Hematopoietic multipotent progenitor cell treated with erythropoietin and hydrocortisone succinate and interleukin-3 and kit ligand, for 17 days (in vitro differentiated cells): ENCODE measurements at regions not wholly inside any gene's neighbourhood (a gene's known extent, or its start where the extent isn't known, plus 50 kb on each side); places are given as distances from the start of the nearest gene placed in this dataset.
"Not testable (repeated sequence)": the region's sequence is repeated elsewhere in the genome, so short reads cannot be mapped to it uniquely, and the experiment has no call there.

Experiments
- DNase-seq: peaks from one replicate; pipeline ENCODE4 v3.0.0-alpha.2; 2015; ENCODE audit warnings: low spot score

GRCh38 chr4:158122501-158122900, 50.3 kb downstream of the GASK1B start:
- DNase-seq, result no peak

DNA sequence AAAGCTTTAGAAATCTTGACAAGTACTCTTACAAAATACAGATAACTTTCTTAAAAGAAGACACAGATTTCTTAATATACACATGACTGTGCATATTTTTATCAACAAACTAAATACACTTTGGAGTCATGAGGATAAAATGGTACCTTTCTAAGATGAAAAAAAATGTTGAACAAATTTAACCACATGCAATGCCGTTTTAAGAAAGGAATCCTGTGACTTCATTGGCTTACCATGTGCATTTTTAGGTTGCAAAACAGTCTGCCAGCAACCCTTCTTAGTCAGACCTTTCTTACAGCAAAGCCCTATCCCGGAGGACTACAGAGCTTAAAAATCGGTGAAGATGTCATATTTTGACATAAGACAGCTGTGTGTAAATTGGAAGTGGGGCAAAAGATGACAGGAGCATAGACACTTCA, 51.7 kb downstream of the GASK1B start:
- no peak for DNase-seq

DNA sequence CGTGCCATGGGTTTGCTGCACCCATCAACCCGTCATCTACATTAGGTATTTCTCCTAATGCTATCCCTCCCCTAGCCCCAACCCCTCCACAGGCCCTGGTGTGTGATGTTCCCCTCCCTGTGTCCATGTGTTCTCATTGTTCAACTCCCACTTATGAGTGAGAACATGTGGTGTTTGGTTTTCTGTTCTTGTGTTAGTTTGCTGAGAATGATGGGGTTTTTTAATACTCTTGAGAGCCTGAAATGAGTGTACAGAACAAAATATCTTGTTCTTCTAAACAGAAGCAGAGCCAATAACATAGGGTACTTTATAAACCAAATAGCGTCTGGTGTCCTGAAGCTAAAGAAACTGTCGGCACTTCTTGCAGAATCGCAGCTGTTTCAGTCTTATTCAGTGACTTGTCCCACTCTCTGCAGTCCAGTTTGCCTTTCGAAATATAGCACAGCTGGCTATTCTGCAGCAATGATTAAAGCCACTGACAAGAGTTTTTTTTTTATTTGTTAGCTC, 52.1 kb downstream of the GASK1B start:
- not testable (repeated sequence) for DNase-seq

GRCh38 chr4:158112611-158113010, 60.2 kb downstream of the GASK1B start:
- DNase-seq, result no peak

GRCh38 chr4:158111241-158111640, 61.6 kb downstream of the GASK1B start:
- no peak for DNase-seq

- DNase-seq, result no peak
Observed at GRCh38 chr4:158102904-158103303, 69.9 kb downstream of the GASK1B start.

DNA sequence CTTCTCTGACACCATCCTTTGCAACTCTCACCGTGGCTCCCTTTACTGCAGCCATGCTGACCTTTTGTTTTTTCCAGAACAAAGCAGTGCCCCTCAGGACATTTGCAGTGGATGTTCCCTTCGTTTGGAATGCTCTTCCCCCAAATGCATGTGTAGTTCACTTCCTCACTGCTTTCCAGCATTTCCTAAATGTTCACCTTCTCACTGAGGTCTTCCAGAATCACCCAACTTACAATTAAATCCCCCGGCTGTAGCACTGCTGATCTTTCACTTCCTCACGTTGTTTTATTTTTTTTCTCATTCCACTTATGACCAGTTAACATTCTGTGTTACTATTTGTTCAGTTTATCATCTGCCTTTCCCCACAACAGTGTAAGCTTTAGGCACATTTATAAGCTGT, 73.1 kb downstream of the GASK1B start:
- DNase-seq, result no peak

DNA sequence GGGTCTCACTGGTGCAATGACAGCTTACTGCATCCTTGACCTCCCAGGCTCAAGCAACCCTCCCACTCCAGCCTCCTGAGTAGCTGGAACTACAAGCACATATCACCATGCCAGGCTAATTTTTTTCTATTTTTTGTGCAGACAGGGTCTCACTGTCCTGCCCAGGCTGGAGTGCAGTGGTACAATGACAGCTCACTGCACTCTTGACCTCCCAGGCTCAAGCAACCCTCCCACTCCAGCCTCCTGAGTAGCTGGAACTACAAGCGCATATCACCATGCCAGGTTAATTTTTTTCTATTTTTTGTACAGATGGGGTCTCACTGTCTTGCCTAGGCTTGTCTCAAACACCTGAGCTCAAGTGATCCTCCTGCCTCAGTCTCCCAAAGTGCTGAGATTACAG, 74.0 kb downstream of the GASK1B start:
- no peak for DNase-seq

GRCh38 chr4:158094413-158095134, 78.3 kb downstream of the GASK1B start:
- no peak for DNase-seq

GRCh38 chr4:158090323-158090722, 82.5 kb downstream of the GASK1B start:
- no peak for DNase-seq

GRCh38 chr4:158089897-158090296, 82.9 kb downstream of the GASK1B start:
- not testable (repeated sequence) for DNase-seq

- DNase-seq, result no peak
Observed at GRCh38 chr4:158080354-158080753, 92.5 kb downstream of the GASK1B start.

GRCh38 chr4:158079661-158080060, 93.2 kb downstream of the GASK1B start:
- DNase-seq, result no peak

DNA sequence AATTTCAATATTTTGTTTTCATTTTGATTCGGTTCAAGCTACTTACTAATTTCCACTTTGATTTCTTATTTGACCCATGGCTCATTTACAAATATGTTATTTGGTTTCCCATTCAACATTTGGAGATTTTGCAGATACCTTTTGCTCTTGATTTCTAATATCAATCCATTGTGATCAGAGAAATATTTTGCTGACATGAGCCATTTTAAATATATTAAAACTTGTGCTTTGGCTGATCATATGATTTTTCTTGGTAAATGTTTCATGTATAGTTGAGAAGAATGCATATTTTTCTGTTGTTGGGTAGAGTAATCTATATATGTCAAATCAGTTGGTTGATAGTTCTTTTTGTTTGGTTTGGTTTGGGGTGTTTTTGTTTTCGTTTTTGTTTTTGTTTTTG, 95.0 kb downstream of the GASK1B start:
- no peak for DNase-seq

- DNase-seq, result no peak
Observed at GRCh38 chr4:158074851-158075250, 98.0 kb downstream of the GASK1B start.

DNA sequence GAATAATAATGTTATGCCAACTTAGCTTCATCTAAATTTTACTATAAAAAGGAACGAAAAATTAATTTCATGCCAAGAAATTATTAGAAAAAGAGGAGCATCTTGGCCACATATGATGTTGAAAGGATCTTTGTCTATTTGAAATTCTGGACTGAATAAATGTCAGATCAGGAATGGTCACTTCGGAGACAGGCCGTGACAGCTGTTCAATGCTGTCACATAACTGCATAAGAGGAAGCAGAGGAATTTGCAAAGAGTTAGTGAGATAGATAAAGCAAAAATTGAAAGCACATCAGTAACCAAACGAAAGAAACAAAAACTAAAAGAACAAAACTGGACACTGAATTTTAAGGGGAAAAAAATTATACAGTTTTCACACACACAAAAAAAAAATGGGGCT, 100.9 kb downstream of the GASK1B start:
- no peak for DNase-seq

GRCh38 chr4:158068068-158068467, 104.8 kb downstream of the GASK1B start:
- no peak for DNase-seq

DNA sequence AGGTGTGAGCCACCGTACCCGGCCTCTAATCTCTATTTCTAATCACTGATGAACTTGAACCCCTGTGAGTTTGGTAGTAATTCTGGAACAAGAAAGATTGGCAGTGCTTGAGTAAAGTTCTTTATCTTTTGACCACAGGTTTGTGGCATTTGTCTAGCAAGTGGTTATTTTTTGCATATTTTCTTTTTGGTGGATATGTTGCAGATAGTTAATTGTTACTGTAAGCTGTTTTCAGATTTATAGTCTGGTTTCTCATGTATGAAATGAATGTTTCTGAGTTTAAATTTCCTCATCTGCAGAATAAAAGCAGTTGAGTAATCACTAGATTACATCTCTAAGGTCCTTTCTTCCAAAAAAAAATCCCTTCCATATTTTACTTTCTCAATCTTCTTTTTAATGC, 105.2 kb downstream of the GASK1B start:
- DNase-seq, result no peak

- no peak for DNase-seq
Observed at GRCh38 chr4:158065603-158066002, 107.2 kb downstream of the GASK1B start.

- no peak for DNase-seq
Observed at GRCh38 chr4:158065176-158065575, 107.6 kb downstream of the GASK1B start.

GRCh38 chr4:158056689-158057245, 116.1 kb downstream of the GASK1B start:
- DNase-seq, result no peak

- no peak for DNase-seq
Observed at GRCh38 chr4:158055668-158056067, 117.2 kb downstream of the GASK1B start.

GRCh38 chr4:158053801-158054200, 119.0 kb downstream of the GASK1B start:
- no peak for DNase-seq

GRCh38 chr4:158053086-158053485, 119.7 kb downstream of the GASK1B start:
- DNase-seq, result no peak
